Stimulated activated naive B cell treated with anti-CD40 and anti-IgM and Interleukin-4, amounts not matched to agents 10 μg/mL and 1 μg/mL and 100 μg/mL, for 72 hours (primary cell): ENCODE measurements at regions not wholly inside any gene's neighbourhood (a gene's known extent, or its start where the extent isn't known, plus 50 kb on each side); places are given as distances from the start of the nearest gene placed in this dataset.

Experiments used
- ATAC-seq, 2 donors: fragments of 150-1000 bp; cut with Tn5 transposase; replicated peaks; 2 replicates each; pipeline ENCODE4 v1.10.0; 2021; ENCODE audit warnings: moderate library complexity in 1 of 2
- DNase-seq: peaks from one replicate; pipeline ENCODE4 v3.0.0; 2021
- H3K27ac Mint-ChIP-seq: one replicate; pipeline ENCODE4 v1.8.0; 2022; ENCODE audit warnings: mild to moderate bottlenecking, mixed read lengths
- H3K27me3 Mint-ChIP-seq, 2 donors: one replicate each; pipeline ENCODE4 v1.8.0; 2022; ENCODE audit warnings: mixed read lengths in 2 of 2
- H3K36me3 Mint-ChIP-seq, 2 donors: one replicate each; pipeline ENCODE4 v1.8.0; 2022; ENCODE audit warnings: mixed read lengths in 2 of 2, mild to moderate bottlenecking in 1 of 2
- H3K4me1 Mint-ChIP-seq, 2 donors: one replicate each; pipeline ENCODE4 v1.8.0; 2022; ENCODE audit warnings: mixed read lengths in 2 of 2, mild to moderate bottlenecking in 1 of 2
- H3K4me3 Mint-ChIP-seq, 2 donors: one replicate each; pipeline ENCODE4 v1.8.0; 2022; ENCODE audit warnings: mild to moderate bottlenecking in 2 of 2, mixed read lengths in 2 of 2, moderate library complexity in 1 of 2
- H3K9me3 Mint-ChIP-seq, 2 donors: one replicate each; pipeline ENCODE4 v1.8.0; 2022; ENCODE audit warnings: mixed read lengths in 2 of 2, mild to moderate bottlenecking in 1 of 2

DNA sequence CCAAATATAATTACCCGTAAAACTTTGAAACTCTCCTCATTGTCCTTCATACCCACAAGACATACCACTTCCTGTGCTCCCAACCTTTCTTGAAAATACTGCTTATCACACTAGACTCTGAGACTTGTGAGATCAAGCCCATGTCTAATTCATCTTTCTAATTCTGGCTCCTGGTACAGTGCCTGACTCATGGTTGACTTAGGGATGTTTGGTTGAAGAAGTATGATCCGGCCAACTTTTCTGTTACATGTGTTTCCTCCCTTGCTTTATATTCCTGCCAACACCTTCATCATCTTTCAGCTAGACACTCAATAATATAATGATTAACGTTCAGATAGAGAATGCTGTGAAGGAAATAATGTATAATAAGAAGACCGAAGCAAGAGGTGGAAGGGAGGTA lies 58.2 kb downstream of the MEX3B start:
- ATAC-seq (no peak), DNase-seq (no peak)
- Mint-ChIP-seq H3K27me3 (peaks cover 8 to 13% of the 10 kb centered on the region in 2 donors), H3K4me1 (no peaks in the 10 kb centered on the region), H3K9me3 (peaks cover 5 to 6% of the 10 kb centered on the region in 2 donors), H3K4me3 (no peak overlapping the region), H3K36me3 (peaks cover 0 to 2% of the 10 kb centered on the region in 2 donors), H3K27ac (no peak overlapping the region)

DNA sequence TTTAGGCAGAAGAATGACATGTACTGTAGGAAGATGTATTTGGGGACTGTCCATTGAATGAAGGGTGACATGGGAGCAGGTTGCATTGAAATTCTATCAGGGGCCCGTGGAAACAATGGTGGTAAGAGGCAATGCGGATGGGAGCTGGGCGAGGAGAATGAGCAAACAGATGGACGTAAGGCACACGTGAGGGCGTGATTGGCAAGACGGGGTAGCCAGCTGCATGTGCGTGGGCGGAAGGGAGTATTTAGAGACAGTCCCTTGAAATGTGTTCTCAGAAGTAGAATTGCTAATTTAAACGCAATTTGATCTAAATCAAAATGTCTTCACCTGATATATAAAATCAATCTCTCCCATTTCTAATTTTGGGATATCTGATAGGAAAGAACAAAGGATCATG lies 62.3 kb downstream of the MEX3B start:
- H3K9me3 Mint-ChIP-seq = no peaks in the 10 kb centered on the region
- H3K4me1 Mint-ChIP-seq = no peaks in the 10 kb centered on the region
- H3K4me3 Mint-ChIP-seq = no peak overlapping the region
- no peaks in the 10 kb centered on the region for H3K36me3 Mint-ChIP-seq
- H3K27me3 Mint-ChIP-seq = peaks cover 8 to 9% of the 10 kb centered on the region in 2 donors
- DNase-seq (no peak), ATAC-seq (no peak)
- no peak overlapping the region for H3K27ac Mint-ChIP-seq

GRCh38 chr15:81982808-81983207 lies 63.0 kb downstream of the MEX3B start:
- ATAC-seq (no peak), DNase-seq (no peak)
- Mint-ChIP-seq H3K4me3 (no peak overlapping the region), H3K36me3 (no peaks in the 10 kb centered on the region), H3K27ac (no peak overlapping the region), H3K27me3 (peaks cover 1 to 5% of the 10 kb centered on the region in 2 donors), H3K4me1 (no peaks in the 10 kb centered on the region), H3K9me3 (peaks cover 5 to 7% of the 10 kb centered on the region in 2 donors)

- H3K27ac Mint-ChIP-seq = no peak overlapping the region
- DNase-seq (no peak), ATAC-seq (no peak)
- no peak overlapping the region for H3K4me3 Mint-ChIP-seq
- H3K36me3 Mint-ChIP-seq = no peaks in the 10 kb centered on the region
- H3K27me3 Mint-ChIP-seq = peaks cover 0 to 3% of the 10 kb centered on the region in 2 donors
- no peaks in the 10 kb centered on the region for H3K4me1 Mint-ChIP-seq
- peaks cover 8 to 10% of the 10 kb centered on the region in 2 donors for H3K9me3 Mint-ChIP-seq
Observed at GRCh38 chr15:81981908-81982307, 63.9 kb downstream of the MEX3B start.

DNA sequence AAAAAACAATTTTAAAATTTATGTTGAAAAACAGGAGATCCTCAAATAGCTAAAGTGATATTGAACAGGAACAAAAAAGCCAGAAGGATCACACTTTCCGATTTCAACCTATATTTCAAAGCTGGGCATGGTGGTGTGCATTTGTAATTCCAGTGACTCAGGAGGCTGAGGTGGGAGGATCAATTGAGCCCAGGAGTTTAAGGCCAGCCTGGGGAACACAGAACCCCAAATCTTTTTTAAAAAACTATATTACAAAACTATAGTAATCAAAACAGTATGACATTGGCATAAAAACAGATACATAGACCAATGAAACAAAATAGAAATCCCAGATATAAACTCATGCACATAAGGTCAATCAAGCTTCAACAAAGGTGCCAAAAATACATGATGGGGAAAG lies 68.4 kb downstream of the MEX3B start:
- no peaks in the 10 kb centered on the region for H3K4me1 Mint-ChIP-seq
- no peak for DNase-seq
- peaks cover 15 to 17% of the 10 kb centered on the region in 2 donors for H3K9me3 Mint-ChIP-seq
- no peak for ATAC-seq
- peaks cover 2 to 7% of the 10 kb centered on the region in 2 donors for H3K36me3 Mint-ChIP-seq
- H3K27me3 Mint-ChIP-seq = no peaks in the 10 kb centered on the region
- H3K27ac Mint-ChIP-seq = no peak overlapping the region
- no peak overlapping the region for H3K4me3 Mint-ChIP-seq

DNA sequence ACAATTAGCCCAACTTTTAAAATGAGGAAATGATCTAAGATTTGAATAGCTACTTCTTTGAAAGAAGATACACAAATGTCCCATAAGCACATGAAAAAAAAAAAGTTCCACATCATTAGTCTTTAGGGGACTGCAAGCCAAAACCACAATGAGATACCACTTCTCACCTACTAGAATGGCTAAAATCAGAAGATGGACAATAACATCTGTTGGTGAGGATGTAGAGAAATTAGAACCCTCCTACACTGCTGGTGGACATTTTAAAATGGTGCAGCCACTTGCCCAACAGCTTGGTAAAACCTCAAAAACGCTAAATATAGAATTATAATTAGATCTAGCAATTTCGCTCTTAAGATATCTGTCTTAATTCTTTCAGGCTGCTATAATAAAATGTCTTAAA lies 77.1 kb downstream of the MEX3B start:
- peaks cover 2 to 7% of the 10 kb centered on the region in 2 donors for H3K36me3 Mint-ChIP-seq
- ATAC-seq = no peak
- no peak overlapping the region for H3K27ac Mint-ChIP-seq
- peaks cover 7 to 9% of the 10 kb centered on the region in 2 donors for H3K9me3 Mint-ChIP-seq
- H3K4me1 Mint-ChIP-seq = no peaks in the 10 kb centered on the region
- H3K27me3 Mint-ChIP-seq = peaks cover 4 to 6% of the 10 kb centered on the region in 2 donors
- no peak overlapping the region for H3K4me3 Mint-ChIP-seq
- no peak for DNase-seq

DNA sequence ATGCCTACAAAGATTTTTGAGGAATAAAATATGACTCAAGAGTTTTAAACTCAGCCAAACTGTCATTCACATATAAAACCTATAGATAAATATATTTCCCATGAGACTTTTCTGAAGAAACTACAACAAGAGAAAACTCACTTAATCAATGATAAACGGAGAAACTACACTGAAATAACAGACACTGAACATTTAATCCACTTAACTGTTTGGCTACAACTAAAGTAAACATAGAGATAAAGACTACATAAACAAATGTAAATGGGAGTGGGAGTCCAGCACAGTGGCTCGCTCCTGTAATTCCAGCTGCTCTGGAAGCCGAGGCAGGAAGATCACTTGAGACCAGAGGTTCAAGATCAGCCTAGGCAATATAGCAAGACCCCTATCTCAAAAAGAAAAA lies 79.2 kb downstream of the MEX3B start:
- H3K4me3 Mint-ChIP-seq = no peak overlapping the region
- no peaks in the 10 kb centered on the region for H3K4me1 Mint-ChIP-seq
- no peak overlapping the region for H3K27ac Mint-ChIP-seq
- peaks cover 2 to 3% of the 10 kb centered on the region in 2 donors for H3K9me3 Mint-ChIP-seq
- peaks cover 4 to 11% of the 10 kb centered on the region in 2 donors for H3K27me3 Mint-ChIP-seq
- DNase-seq (no peak), ATAC-seq (no peak)
- H3K36me3 Mint-ChIP-seq = no peaks in the 10 kb centered on the region

- Mint-ChIP-seq H3K36me3 (no peaks in the 10 kb centered on the region), H3K4me3 (no peak overlapping the region), H3K27me3 (peaks cover 4 to 11% of the 10 kb centered on the region in 2 donors), H3K4me1 (no peaks in the 10 kb centered on the region), H3K9me3 (peaks cover 2 to 3% of the 10 kb centered on the region in 2 donors), H3K27ac (no peak overlapping the region)
- ATAC-seq (no peak), DNase-seq (no peak)
Observed at GRCh38 chr15:81962482-81962881, 83.3 kb downstream of the MEX3B start.

DNA sequence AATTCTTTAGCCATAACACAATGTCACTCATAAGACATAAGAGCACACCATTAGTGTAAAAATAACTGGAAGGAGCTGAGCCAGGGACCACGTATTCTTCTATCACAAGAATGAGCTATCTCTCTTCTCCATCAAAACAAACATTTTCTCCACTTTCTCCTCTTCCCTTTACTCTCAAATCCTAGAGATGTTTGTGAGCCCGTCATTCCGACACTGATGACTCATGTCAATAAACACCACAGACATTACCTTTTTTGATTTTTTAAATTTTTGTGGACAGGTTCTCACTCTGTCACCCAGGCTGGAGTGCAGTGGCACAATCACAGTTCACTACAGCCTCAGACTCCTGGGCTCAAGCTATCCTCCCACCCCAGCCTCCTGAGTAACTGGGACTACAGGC lies 86.6 kb downstream of the MEX3B start:
- Mint-ChIP-seq H3K27me3 (peaks cover 0 to 5% of the 10 kb centered on the region in 2 donors), H3K4me1 (no peaks in the 10 kb centered on the region), H3K27ac (no peak overlapping the region), H3K9me3 (no peaks in the 10 kb centered on the region), H3K36me3 (no peaks in the 10 kb centered on the region), H3K4me3 (no peak overlapping the region)
- ATAC-seq (no peak), DNase-seq (no peak)

GRCh38 chr15:81957698-81958097 lies 88.1 kb downstream of the MEX3B start:
- H3K27ac Mint-ChIP-seq = no peak overlapping the region
- peaks cover 0 to 3% of the 10 kb centered on the region in 2 donors for H3K27me3 Mint-ChIP-seq
- ATAC-seq = no peak
- no peaks in the 10 kb centered on the region for H3K36me3 Mint-ChIP-seq
- H3K4me3 Mint-ChIP-seq = no peak overlapping the region
- H3K9me3 Mint-ChIP-seq = no peaks in the 10 kb centered on the region
- DNase-seq = no peak
- H3K4me1 Mint-ChIP-seq = no peaks in the 10 kb centered on the region

DNA sequence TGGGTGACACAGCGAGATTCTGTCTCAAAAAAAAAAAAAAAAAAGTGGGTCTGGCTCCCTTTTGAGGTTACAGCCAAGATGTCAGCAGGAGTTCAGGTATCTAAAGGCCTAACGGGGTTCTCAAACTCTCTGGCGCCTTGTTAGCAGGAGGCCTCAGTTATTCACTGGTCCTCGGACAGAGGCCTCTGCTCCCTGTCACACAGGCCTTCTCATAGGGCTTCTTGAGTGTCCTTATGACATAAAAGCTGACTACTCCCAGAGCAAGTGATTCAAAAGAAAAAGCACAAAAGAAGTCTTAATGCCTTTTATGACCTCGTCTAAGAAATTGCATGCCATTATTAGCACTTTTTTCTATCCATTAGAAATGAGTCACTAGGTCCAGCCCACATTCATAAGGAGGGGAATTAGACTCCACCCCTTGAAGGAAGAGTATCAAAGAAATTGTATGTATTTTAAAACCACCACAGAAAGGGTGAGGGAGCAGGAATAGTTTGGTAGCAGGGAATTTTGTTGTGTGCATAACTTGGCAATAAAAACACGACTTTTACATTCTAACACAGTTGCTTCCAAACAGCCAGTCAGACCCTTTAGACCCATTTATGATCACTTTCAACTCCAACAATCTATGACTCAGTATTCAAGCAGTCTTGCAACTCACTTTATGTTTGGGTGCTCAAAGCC lies 90.3 kb downstream of the MEX3B start:
- Mint-ChIP-seq H3K27me3 (no peaks in the 10 kb centered on the region), H3K4me3 (no peak overlapping the region), H3K9me3 (no peaks in the 10 kb centered on the region), H3K4me1 (no peaks in the 10 kb centered on the region), H3K27ac (no peak overlapping the region), H3K36me3 (no peaks in the 10 kb centered on the region)
- no peak for DNase-seq
- ATAC-seq = no peak

- Mint-ChIP-seq H3K4me3 (no peak overlapping the region), H3K4me1 (no peaks in the 10 kb centered on the region), H3K27ac (no peak overlapping the region), H3K9me3 (no peaks in the 10 kb centered on the region), H3K27me3 (no peaks in the 10 kb centered on the region), H3K36me3 (no peaks in the 10 kb centered on the region)
- ATAC-seq (no peak), DNase-seq (no peak)
Observed at GRCh38 chr15:81954158-81954783, 91.5 kb downstream of the MEX3B start.

DNA sequence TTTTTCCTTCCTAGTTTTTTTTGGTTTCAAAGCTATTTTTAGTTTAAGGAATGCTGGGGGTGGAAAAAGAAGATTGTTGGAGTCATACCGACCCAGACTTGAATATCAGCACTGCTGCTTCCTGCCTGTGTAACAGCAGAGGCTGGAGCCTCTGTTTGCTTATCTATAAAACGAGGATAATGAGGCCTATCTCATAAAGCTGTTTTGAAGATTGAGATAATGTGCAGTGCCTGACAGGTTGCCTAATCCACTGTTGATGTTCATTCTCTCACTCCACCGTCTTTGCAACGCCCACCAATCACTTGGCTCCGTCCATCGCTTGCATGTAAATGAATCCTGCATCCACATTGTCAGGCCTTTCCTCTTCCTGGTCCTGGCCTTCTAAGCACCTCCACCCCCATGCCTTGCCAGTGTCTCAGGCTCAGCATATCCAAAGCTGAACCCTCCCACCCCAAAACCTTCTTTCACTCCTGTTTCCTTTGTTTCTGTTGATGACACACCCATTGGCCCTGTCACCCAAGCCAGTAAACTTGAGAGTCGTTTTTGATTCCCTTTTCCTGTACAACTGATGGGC lies 94.9 kb downstream of the MEX3B start:
- Mint-ChIP-seq H3K27me3 (no peaks in the 10 kb centered on the region), H3K9me3 (no peaks in the 10 kb centered on the region), H3K4me1 (peaks cover 0 to 3% of the 10 kb centered on the region in 2 donors), H3K4me3 (no peak overlapping the region), H3K36me3 (no peaks in the 10 kb centered on the region), H3K27ac (no peak overlapping the region)
- DNase-seq = no peak
- ATAC-seq = no peak

- H3K4me3 Mint-ChIP-seq = no peak overlapping the region
- DNase-seq = peak; percentile 12
- peak; percentile 77 to 78 for ATAC-seq
- H3K4me1 Mint-ChIP-seq = peaks cover 0 to 3% of the 10 kb centered on the region in 2 donors
- peaks cover 4 to 6% of the 10 kb centered on the region in 2 donors for H3K27me3 Mint-ChIP-seq
- no peak overlapping the region for H3K27ac Mint-ChIP-seq
- no peaks in the 10 kb centered on the region for H3K36me3 Mint-ChIP-seq
- no peaks in the 10 kb centered on the region for H3K9me3 Mint-ChIP-seq
Observed at GRCh38 chr15:81948751-81949150, 97.1 kb downstream of the MEX3B start.

DNA sequence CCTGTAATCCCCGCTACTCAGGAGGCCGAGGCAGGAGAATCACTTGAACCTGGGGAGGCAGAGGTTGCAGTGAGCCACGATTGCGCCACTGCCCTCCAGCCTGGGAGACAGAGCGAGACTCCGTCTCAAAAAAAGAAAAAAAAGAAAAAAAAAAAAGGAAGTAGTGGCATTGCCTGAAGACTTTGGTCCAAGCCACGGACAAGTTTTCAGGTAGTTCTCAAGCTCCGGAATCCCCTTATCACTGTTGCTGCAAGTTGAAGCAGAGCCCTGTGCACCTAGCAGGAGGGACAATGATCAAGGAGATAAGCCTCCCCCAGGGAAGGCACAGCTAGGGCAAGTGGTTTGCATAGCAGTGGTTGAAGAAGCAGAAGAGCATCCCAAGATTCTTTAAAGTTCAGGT lies 97.6 kb downstream of the MEX3B start:
- Mint-ChIP-seq H3K36me3 (no peaks in the 10 kb centered on the region), H3K27me3 (peaks cover 4 to 6% of the 10 kb centered on the region in 2 donors), H3K4me1 (peaks cover 0 to 3% of the 10 kb centered on the region in 2 donors), H3K27ac (no peak overlapping the region), H3K9me3 (no peaks in the 10 kb centered on the region), H3K4me3 (no peak overlapping the region)
- ATAC-seq (no peak), DNase-seq (no peak)
